ENCODE measurements at regions not wholly inside any gene's neighbourhood (a gene's known extent, or its start where the extent isn't known, plus 50 kb on each side); places are given as distances from the start of the nearest gene placed in this dataset.

GRCh38 chr9:99345451-99345850 is 123.4 kb downstream of the SEC61B start:
- no peak overlapping the region for H3K4me3 ChIP-seq
- DNase-seq = no peak
- H3K4me1 ChIP-seq = no peaks in the 10 kb centered on the region
- TF ChIP-seq POLR2A (IDR thresholded peaks at IDR 0.05) = no peak
- TF ChIP-seq CTCF (IDR thresholded peaks at IDR 0.05 in 4 of 5, conservative IDR thresholded peaks at IDR 0.05 in 1 of 5) = no peak
- H3K27me3 ChIP-seq = no peaks in the 10 kb centered on the region
- H3K27ac ChIP-seq = peak overlapping the region in 1 of 4 donors; percentile 26
- in situ Hi-C loops (cut with MboI; ENCODE audit: low sequenced_read_pairs in 4 of 4) = loop anchor here in 1 of 4 donors (25.0 kb wide), 1 partner anchor 242 kb away; no protein-coding TSS in a partner anchor
- no peak for ATAC-seq
- intact Hi-C loops (cut with DNase I; ENCODE audit: low total_unique reads) = no loop called here
- H3K36me3 ChIP-seq = no peaks in the 10 kb centered on the region
- H3K9me3 ChIP-seq = no peaks in the 10 kb centered on the region

- Histone ChIP-seq H3K27me3 (no peaks in the 10 kb centered on the region), H3K36me3 (no peaks in the 10 kb centered on the region), H3K9me3 (no peaks in the 10 kb centered on the region), H3K27ac (peak overlapping the region in 1 of 4 donors; percentile 26), H3K4me1 (no peaks in the 10 kb centered on the region), H3K4me3 (no peak overlapping the region)
- intact Hi-C loops (cut with DNase I; ENCODE audit: low total_unique reads) = no loop called here
- in situ Hi-C loops (cut with MboI; ENCODE audit: low sequenced_read_pairs in 4 of 4) = loop anchor here in 1 of 4 donors (25.0 kb wide), 1 partner anchor 241 kb away; no protein-coding TSS in a partner anchor
- ATAC-seq (no peak), DNase-seq (no peak)
- no peak for TF ChIP-seq POLR2A (IDR thresholded peaks at IDR 0.05)
- no peak for TF ChIP-seq CTCF (IDR thresholded peaks at IDR 0.05 in 4 of 5, conservative IDR thresholded peaks at IDR 0.05 in 1 of 5)
Measured at GRCh38 chr9:99345942-99346341, 123.9 kb downstream of the SEC61B start.

- no peak for DNase-seq
- H3K4me3 ChIP-seq = no peak overlapping the region
- TF ChIP-seq POLR2A (IDR thresholded peaks at IDR 0.05) (no peak), CTCF (IDR thresholded peaks at IDR 0.05 in 4 of 5, conservative IDR thresholded peaks at IDR 0.05 in 1 of 5) (no peak)
- no peak overlapping the region for H3K27ac ChIP-seq
- intact Hi-C loops (cut with DNase I; ENCODE audit: low total_unique reads) (no loop called here), in situ Hi-C loops (cut with MboI; ENCODE audit: low sequenced_read_pairs in 4 of 4) (loop anchor here in 1 of 4 donors (25.0 kb wide), 1 partner anchor 240 kb away; no protein-coding TSS in a partner anchor)
- no peaks in the 10 kb centered on the region for H3K27me3 ChIP-seq
- H3K4me1 ChIP-seq = peaks cover 0 to 3% of the 10 kb centered on the region in 2 donors
- no peaks in the 10 kb centered on the region for H3K9me3 ChIP-seq
- no peak for ATAC-seq
- no peaks in the 10 kb centered on the region for H3K36me3 ChIP-seq
Measured at GRCh38 chr9:99347568-99347967, 125.5 kb downstream of the SEC61B start.

- H3K36me3 ChIP-seq = no peaks in the 10 kb centered on the region
- no peaks in the 10 kb centered on the region for H3K9me3 ChIP-seq
- ATAC-seq (no peak), DNase-seq (no peak)
- H3K4me1 ChIP-seq = peaks cover 0 to 3% of the 10 kb centered on the region in 2 donors
- no peaks in the 10 kb centered on the region for H3K27me3 ChIP-seq
- in situ Hi-C loops (cut with MboI; ENCODE audit: low sequenced_read_pairs in 4 of 4) = loop anchor here in 1 of 4 donors (25.0 kb wide), 1 partner anchor 239 kb away; no protein-coding TSS in a partner anchor
- no peak overlapping the region for H3K4me3 ChIP-seq
- intact Hi-C loops (cut with DNase I; ENCODE audit: low total_unique reads) = no loop called here
- TF ChIP-seq CTCF (IDR thresholded peaks at IDR 0.05 in 4 of 5, conservative IDR thresholded peaks at IDR 0.05 in 1 of 5) (no peak), POLR2A (IDR thresholded peaks at IDR 0.05) (no peak)
- no peak overlapping the region for H3K27ac ChIP-seq
Measured at GRCh38 chr9:99348289-99348688, 126.2 kb downstream of the SEC61B start.

GRCh38 chr9:99349870-99350269 is 127.8 kb downstream of the SEC61B start:
- intact Hi-C loops (cut with DNase I; ENCODE audit: low total_unique reads) (loop anchor here (10.0 kb wide), 1 partner anchor 245 kb away; the partner anchor contains the start of gene TGFBR1), in situ Hi-C loops (cut with MboI; ENCODE audit: low sequenced_read_pairs in 4 of 4) (loop anchor here in 1 of 4 donors (10.0 to 25.0 kb wide), 2 partner anchors 237 to 465 kb away; no protein-coding TSS in a partner anchor)
- Histone ChIP-seq H3K27me3 (no peaks in the 10 kb centered on the region), H3K36me3 (no peaks in the 10 kb centered on the region), H3K27ac (no peak overlapping the region), H3K4me1 (peaks cover 3 to 5% of the 10 kb centered on the region in 2 donors), H3K4me3 (no peak overlapping the region), H3K9me3 (no peaks in the 10 kb centered on the region)
- TF ChIP-seq POLR2A (IDR thresholded peaks at IDR 0.05) (no peak), CTCF (IDR thresholded peaks at IDR 0.05 in 4 of 5, conservative IDR thresholded peaks at IDR 0.05 in 1 of 5) (no peak)
- DNase-seq (no peak), ATAC-seq (no peak)
